Ramos (cell line): ENCODE measurements at regions not wholly inside any gene's neighbourhood (a gene's known extent, or its start where the extent isn't known, plus 50 kb on each side); places are given as distances from the start of the nearest gene placed in this dataset.

Experiments used
- in situ Hi-C: fragments of 300-500 bp; cut with MboI; formaldehyde crosslinking; loops from one replicate; pipeline ENCODE4 v1.14.3; 2022; ENCODE audit warnings: low sequenced_read_pairs; ENCODE audit not compliant: unreplicated experiment

DNA sequence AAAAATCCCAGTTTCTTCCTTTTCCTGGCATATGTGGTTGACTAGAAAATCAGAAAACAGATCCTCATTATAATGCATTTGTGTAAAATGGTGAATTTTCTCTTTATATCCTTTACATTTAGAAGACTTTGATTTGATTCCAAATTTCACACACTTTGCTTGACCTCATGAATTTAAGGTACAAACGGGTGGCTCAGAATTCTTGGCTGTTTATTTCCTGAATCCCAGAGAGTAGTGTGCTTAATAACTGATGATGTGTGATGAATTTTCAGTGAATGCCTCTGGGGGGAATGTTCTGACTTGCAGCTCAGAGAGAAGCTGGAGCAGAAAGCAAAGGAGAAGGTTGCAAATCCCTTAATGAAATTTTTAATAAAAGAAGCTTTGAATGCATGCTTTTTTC is 126.8 kb downstream of the SPATA31D1 start:
- in situ Hi-C loops: no loop called here

- in situ Hi-C loops: no loop called here
Observed at GRCh38 chr9:82115900-82116299, 127.3 kb downstream of the SPATA31D1 start.

- in situ Hi-C loops: no loop called here
Observed at GRCh38 chr9:82116556-82116955, 128.0 kb downstream of the SPATA31D1 start.

DNA sequence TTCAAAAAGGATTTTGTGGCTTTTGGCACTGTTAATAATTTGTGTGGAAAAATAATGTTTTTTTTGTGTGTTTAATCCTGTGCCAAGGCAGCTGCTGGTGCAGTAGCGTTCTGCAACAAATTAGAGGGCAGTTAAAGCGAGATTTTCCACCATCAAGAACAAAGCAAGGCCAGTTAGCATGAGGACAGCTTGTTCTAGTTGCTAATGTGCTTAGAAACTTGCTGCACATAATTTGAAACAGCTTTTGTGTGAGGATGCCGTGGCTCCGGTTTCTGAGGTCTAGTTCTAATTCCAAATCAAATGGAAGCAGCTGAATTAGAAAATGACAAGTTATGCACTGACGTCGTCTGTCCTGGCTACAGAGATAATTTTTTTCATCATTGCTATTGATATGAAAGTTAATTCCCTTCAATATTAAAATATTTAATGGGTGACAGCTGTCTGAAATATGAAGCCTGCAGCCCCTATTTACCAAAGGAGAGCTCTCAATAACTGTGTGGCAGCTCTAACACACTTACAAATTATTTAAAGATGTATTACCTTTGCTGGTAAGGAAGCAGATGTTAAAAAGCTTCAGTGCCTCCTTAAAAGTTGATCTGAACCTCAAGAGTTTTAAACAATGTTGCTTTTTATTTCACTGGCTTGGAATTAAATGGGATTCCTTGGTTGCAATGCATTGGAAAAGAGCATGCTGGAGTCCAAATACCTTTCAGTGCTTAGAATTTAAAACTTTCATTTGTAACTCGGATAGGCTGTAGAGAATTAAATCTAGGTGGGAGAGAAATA is 128.6 kb downstream of the SPATA31D1 start:
- in situ Hi-C loops: no loop called here

DNA sequence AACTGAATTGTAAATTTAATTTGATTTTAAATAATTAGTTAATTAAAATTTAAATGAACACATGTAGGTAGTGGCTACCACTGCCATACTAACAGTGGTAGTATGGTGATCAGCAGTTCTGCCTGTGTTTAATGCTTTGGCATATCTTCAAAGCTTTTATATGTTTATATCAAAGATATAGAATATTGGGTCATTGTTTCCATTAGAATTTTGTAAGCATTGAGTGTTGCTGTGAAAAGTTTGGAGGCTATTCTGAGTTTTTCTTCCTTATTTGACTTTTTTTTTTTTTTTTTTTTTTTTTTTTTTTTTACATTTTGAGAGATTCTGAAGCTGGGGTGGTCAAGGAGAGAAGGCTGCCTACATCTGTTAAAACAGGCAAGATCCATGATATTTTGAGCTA is 134.2 kb downstream of the SPATA31D1 start:
- in situ Hi-C loops: no loop called here

DNA sequence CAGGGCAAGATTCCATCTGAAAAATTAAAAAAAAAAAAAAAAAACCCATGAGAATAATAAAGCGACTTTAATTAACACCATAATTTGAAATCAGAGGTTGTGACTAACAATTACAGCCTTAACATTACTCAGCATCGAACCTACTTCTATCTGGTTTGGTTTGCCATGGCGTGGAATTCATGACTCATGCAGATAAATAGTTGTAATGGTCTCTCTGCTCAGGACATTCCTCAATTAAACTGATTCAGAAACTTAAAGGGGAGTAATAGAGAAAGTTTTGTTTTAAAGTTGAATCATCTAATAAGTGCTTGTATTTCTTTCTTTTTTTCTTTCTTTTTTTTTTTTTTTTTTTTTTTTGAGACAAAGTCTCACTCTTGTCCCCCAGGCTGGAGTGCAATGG is 135.5 kb downstream of the SPATA31D1 start:
- in situ Hi-C loops: no loop called here

- in situ Hi-C loops: no loop called here
Observed at GRCh38 chr9:82126256-82126655, 137.7 kb downstream of the SPATA31D1 start.

DNA sequence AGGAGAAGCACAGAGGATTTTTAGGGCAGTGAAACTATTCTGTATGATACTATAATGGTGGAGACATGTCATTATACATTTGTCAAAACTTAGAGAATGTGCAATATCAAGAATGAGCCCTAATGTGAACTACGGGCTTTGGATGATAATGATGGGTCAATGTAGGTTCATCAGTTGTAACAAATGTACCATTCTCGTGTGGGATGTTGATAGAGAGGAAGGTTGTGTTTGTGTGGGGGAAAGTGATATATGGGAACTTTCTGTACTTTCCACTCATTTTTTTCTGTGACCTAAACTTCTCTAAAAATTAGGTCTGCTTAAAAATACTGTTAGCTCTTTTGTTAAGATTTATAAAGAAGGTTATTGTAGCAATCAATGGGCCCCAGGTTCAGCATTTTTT is 138.9 kb downstream of the SPATA31D1 start:
- in situ Hi-C loops: no loop called here

- in situ Hi-C loops: no loop called here
Observed at GRCh38 chr9:82128011-82128696, 139.6 kb downstream of the SPATA31D1 start.

DNA sequence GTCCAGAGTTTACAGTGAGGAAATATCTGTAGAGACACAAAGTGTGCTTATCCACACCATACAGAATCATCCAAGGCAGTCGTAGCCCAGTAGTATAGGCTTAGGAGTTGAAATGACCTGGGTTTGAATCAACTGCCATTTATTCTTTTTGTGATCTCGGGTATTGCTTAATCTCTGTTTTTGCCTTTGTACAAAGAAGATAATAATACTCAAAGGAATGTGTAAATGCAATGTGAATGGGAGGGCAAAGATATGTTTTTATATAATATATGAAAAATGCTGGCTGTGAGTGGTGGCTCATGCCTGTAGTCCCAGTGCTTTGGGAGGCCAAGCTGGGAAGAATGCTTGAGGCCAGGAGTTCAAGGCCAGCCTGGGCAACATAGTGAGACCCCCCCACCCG is 141.1 kb downstream of the SPATA31D1 start:
- in situ Hi-C loops: loop anchor here (10.0 kb wide), 1 partner anchor 55 kb away; no protein-coding TSS in a partner anchor

GRCh38 chr9:82130331-82131042 is 141.9 kb downstream of the SPATA31D1 start:
- in situ Hi-C loops: loop anchor here (10.0 kb wide), 1 partner anchor 54 kb away; no protein-coding TSS in a partner anchor

DNA sequence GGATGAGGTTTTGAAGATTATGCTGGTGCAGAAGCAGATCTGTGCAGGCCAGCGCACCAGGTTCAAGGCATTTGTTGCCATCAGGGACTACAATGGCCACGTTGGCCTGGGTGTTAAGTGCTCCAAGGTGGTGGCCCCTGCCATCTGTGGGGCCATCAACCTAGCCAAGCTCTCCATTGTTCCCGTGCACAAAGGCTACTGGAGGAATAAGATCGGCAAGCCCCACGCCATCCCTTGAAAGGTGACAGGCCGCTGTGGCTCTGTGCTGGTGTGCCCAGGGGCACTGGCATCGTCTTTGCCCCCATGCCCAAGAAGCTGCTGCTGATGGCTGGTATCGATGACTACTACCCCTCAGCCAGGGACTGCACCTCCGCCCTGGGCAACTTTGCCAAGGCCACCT is 142.5 kb downstream of the SPATA31D1 start:
- in situ Hi-C loops: loop anchor here (10.0 kb wide), 1 partner anchor 54 kb away; no protein-coding TSS in a partner anchor

- in situ Hi-C loops: loop anchor here (10.0 kb wide), 1 partner anchor 53 kb away; no protein-coding TSS in a partner anchor
Observed at GRCh38 chr9:82132024-82132423, 143.5 kb downstream of the SPATA31D1 start.

DNA sequence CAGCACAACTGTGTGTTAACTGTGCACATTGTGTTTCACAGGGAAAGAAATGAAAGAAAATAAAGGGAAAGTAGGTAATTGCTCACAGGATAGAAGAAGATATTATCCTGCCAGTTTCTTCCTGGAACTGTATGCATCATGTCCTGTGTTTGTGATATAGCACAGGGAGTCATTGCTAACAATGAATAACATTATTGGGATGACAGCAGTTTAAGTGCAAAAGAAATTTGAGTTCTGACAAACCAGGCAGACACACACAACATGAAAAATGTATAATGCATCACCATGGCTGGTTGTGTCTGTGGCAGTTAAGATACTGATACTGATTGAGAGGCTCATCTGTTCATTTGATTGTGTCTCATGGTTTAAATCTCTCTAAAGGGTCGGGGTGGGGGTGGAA is 145.4 kb downstream of the SPATA31D1 start:
- in situ Hi-C loops: loop anchor here (10.0 kb wide), 1 partner anchor 51 kb away; no protein-coding TSS in a partner anchor

GRCh38 chr9:82135106-82135505 is 146.5 kb downstream of the SPATA31D1 start:
- in situ Hi-C loops: loop anchor here (10.0 kb wide), 1 partner anchor 50 kb away; no protein-coding TSS in a partner anchor

- in situ Hi-C loops: loop anchor here (10.0 kb wide), 1 partner anchor 47 kb away; no protein-coding TSS in a partner anchor
Observed at GRCh38 chr9:82138081-82138480, 149.5 kb downstream of the SPATA31D1 start.

DNA sequence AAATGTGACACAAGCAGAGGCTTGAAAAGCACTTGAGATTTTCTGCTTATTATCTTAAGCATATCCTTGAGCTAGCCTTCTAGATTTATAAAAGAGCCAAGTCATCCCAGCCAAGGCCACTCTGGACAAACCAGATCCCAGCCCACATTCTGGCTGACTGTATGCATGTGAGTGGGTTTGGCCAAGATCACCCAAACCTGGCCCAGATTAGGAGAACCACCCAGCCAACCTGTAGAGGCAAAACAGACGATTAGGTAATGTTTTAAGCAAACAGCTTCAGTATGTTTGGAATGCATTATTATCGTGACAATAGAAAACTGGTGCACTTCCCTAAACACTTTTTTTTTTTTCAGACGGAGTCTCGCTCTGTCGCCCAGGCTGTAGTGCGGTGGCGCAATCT is 151.9 kb downstream of the SPATA31D1 start:
- in situ Hi-C loops: no loop called here

DNA sequence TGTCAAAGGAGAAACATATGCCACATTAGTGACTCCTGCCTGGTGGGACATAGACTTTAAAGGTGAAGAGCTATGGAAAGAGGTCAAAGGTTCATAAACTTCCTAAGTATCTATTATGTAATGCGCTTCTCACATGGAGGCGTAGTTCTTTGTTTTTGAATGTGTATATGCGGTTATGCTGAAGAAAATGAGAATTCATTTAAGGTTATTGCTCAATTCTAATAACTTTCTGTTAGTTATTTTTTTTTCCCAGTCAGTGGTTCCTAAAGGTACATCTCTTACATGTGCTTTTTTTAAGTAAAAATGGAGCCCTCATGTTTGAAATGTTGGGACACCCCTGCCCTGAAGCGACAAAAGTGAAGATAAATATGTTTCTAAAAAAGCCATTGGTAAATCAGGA is 156.2 kb downstream of the SPATA31D1 start:
- in situ Hi-C loops: no loop called here

DNA sequence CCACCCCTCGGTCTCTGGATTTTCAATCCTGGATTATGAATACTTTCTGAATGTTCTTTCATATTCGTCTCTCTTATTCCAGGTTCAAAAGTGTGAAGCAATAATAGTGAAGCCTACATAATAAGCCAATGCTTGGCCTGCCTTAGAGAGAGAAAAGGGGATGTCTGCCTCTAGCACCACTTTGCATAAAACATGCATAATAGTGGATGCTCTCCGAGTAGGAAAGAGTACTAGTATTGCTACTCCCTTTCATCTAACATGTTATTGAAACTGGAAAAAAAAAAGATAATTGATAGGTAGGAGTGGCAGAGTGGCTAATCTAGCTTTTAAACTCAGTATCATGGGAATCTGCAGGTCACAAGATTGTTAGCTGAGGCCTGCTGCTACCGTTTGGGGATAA is 158.1 kb downstream of the SPATA31D1 start:
- in situ Hi-C loops: no loop called here

- in situ Hi-C loops: no loop called here
Observed at GRCh38 chr9:82147798-82148425, 159.3 kb downstream of the SPATA31D1 start.
